ENCODE measurements at regions not wholly inside any gene's neighbourhood (a gene's known extent, or its start where the extent isn't known, plus 50 kb on each side); places are given as distances from the start of the nearest gene placed in this dataset.
"Not testable (repeated sequence)": the region's sequence is repeated elsewhere in the genome, so short reads cannot be mapped to it uniquely, and the experiment has no call there.

GRCh38 chr7:28328822-28329660 is 83.3 kb upstream of the CREB5 start:
- no peak for DNase-seq (ENCODE audit: low read depth)

GRCh38 chr7:28329661-28330363 is 82.5 kb upstream of the CREB5 start:
- DNase-seq (ENCODE audit: low read depth) = peak; percentile 39

GRCh38 chr7:28330384-28331070 is 81.8 kb upstream of the CREB5 start:
- DNase-seq (ENCODE audit: low read depth) = no peak

- DNase-seq (ENCODE audit: low read depth) = no peak
Observed at GRCh38 chr7:28332046-28332445, 80.3 kb upstream of the CREB5 start.

- DNase-seq (ENCODE audit: low read depth) = not testable (repeated sequence)
Observed at GRCh38 chr7:28333548-28333947, 78.8 kb upstream of the CREB5 start.

- DNase-seq (ENCODE audit: low read depth) = no peak
Observed at GRCh38 chr7:28336806-28337205, 75.5 kb upstream of the CREB5 start.

GRCh38 chr7:28338041-28338440 is 74.3 kb upstream of the CREB5 start:
- DNase-seq (ENCODE audit: low read depth) = no peak

GRCh38 chr7:28343462-28343861 is 68.9 kb upstream of the CREB5 start:
- DNase-seq (ENCODE audit: low read depth) = no peak

GRCh38 chr7:28346256-28346655 is 66.1 kb upstream of the CREB5 start:
- no peak for DNase-seq (ENCODE audit: low read depth)

GRCh38 chr7:28346676-28347363 is 65.5 kb upstream of the CREB5 start:
- DNase-seq (ENCODE audit: low read depth) = no peak

GRCh38 chr7:28347475-28348318 is 64.6 kb upstream of the CREB5 start:
- DNase-seq (ENCODE audit: low read depth) = peak; percentile 84

- DNase-seq (ENCODE audit: low read depth) = no peak
Observed at GRCh38 chr7:28348636-28349035, 63.7 kb upstream of the CREB5 start.

- no peak for DNase-seq (ENCODE audit: low read depth)
Observed at GRCh38 chr7:28349637-28350036, 62.7 kb upstream of the CREB5 start.

- no peak for DNase-seq (ENCODE audit: low read depth)
Observed at GRCh38 chr7:28350662-28351061, 61.7 kb upstream of the CREB5 start.

- no peak for DNase-seq (ENCODE audit: low read depth)
Observed at GRCh38 chr7:28351450-28351849, 60.9 kb upstream of the CREB5 start.

- peak; percentile 94 for DNase-seq (ENCODE audit: low read depth)
Observed at GRCh38 chr7:28354601-28355402, 57.5 kb upstream of the CREB5 start.

GRCh38 chr7:28355635-28356319 is 56.5 kb upstream of the CREB5 start:
- DNase-seq (ENCODE audit: low read depth) = no peak

- no peak for DNase-seq (ENCODE audit: low read depth)
Observed at GRCh38 chr7:28356619-28357018, 55.7 kb upstream of the CREB5 start.

- DNase-seq (ENCODE audit: low read depth) = peak; percentile 85
Observed at GRCh38 chr7:28358423-28358868, 53.9 kb upstream of the CREB5 start.

GRCh38 chr7:28360739-28361138 is 51.6 kb upstream of the CREB5 start:
- DNase-seq (ENCODE audit: low read depth) = no peak

Measured in fibroblast of the conjunctiva (primary cell).